ENCODE measurements at regions not wholly inside any gene's neighbourhood (a gene's known extent, or its start where the extent isn't known, plus 50 kb on each side); places are given as distances from the start of the nearest gene placed in this dataset.

- intact Hi-C loops (cut with micrococcal nuclease), result no loop called here
- no TSS peak for BruUV-seq (replicated peaks)
- ChIA-PET POLR2A (no interaction called here), CTCF (ENCODE audit: low intra/inter-chr PET ratio) (no interaction called here)
- H3K27ac ChIP-seq (ENCODE audit: extremely low read depth, low read depth, low read length), result no peak overlapping the region
- H3K9me3 ChIP-seq (replicated peaks; ENCODE audit: control insufficient read depth, insufficient read depth, low read depth, low read length), result no peaks in the 10 kb centered on the region
- H2AFZ ChIP-seq (ENCODE audit: low read depth, low read length), result no peak overlapping the region
- no peak overlapping the region for H3K4me3 ChIP-seq
- in situ Hi-C loops (cut with MboI), result no loop called here
- no peak overlapping the region for H3K4me2 ChIP-seq (ENCODE audit: insufficient read depth, low read length)
- H3K9ac ChIP-seq (ENCODE audit: insufficient read depth in 1 of 2, low read depth in 2 of 2, low read length in 2 of 2), result no peak overlapping the region
- H4K20me1 ChIP-seq (replicated peaks; ENCODE audit: control insufficient read depth, insufficient read depth, low read length), result no peaks in the 10 kb centered on the region
- H3K79me2 ChIP-seq (ENCODE audit: control insufficient read depth, insufficient read depth, low read length), result no peaks in the 10 kb centered on the region
- FAIRE-seq, result no peak
- no peaks in the 10 kb centered on the region for H3K36me3 ChIP-seq (ENCODE audit: control insufficient read depth, insufficient read depth, low read length)
- WGBS (ENCODE audit: insufficient coverage, low coverage, missing lambda C conversion rate), result 0% methylated on average over 3 of the region's 3 CpGs
- no peaks in the 10 kb centered on the region for H3K27me3 ChIP-seq (ENCODE audit: control insufficient read depth in 2 of 2, insufficient read depth in 2 of 2, low read length in 2 of 2)
- no peaks in the 10 kb centered on the region for H3K4me1 ChIP-seq (replicated peaks in 1 of 2; ENCODE audit: control insufficient read depth in 2 of 2, insufficient read depth in 2 of 2, low read length in 2 of 2)
- H3K9me1 ChIP-seq (ENCODE audit: control insufficient read depth, insufficient read depth, low read length), result no peaks in the 10 kb centered on the region
- peak; percentile 7 to 34 (median 10) for DNase-seq (ENCODE audit: extremely low read depth in 1 of 4, low spot score in 3 of 4)
- ATAC-seq, result no peak
- TF ChIP-seq REST (IDR thresholded peaks at IDR 0.05; ENCODE audit: borderline replicate concordance) (peak; percentile 27; the same call in 1 of the 2 replicates), REST (CRISPR knock-in tag; IDR thresholded peaks at IDR 0.05; ENCODE audit: low read depth) (no peak), ELF1 (tag; IDR thresholded peaks at IDR 0.05) (no peak), SLC30A9 (CRISPR knock-in tag; IDR thresholded peaks at IDR 0.05) (no peak), ZFP30 (CRISPR knock-in tag; IDR thresholded peaks at IDR 0.05; ENCODE audit: borderline replicate concordance) (no peak), ZNF197 (CRISPR knock-in tag; IDR thresholded peaks at IDR 0.05; ENCODE audit: low read depth) (no peak), CTCF (IDR thresholded peaks at IDR 0.05 in 2 of 3, conservative IDR thresholded peaks at IDR 0.05 in 1 of 3; ENCODE audit: insufficient read depth in 2 of 3, low read depth in 1 of 3, low read length in 3 of 3) (peak in 2 of 3 experiments; percentile 23 to 42; a peak in 2 of 6 replicates), ETV6 (IDR thresholded peaks at IDR 0.05; ENCODE audit: borderline replicate concordance in 1 of 2, low read depth in 2 of 2, low read length in 1 of 2) (no peak), ETV6 (CRISPR knock-in tag; IDR thresholded peaks at IDR 0.05; ENCODE audit: borderline replicate concordance) (no peak), RAD21 (CRISPR knock-in tag; conservative IDR thresholded peaks at IDR 0.05 in 1 of 2, IDR thresholded peaks at IDR 0.05 in 1 of 2) (peak in 1 of 2 experiments; percentile 62; a peak in 3 of 4 replicates), ZNF311 (CRISPR knock-in tag; IDR thresholded peaks at IDR 0.05) (no peak)
These were observed 300.0 kb downstream of the AEBP2 start for GRCh38 chr12:19739195-19739776.

Measured in K562 (cell line).